Superior temporal gyrus (tissue), 1 donor: ENCODE measurements at regions not wholly inside any gene's neighbourhood (a gene's known extent, or its start where the extent isn't known, plus 50 kb on each side); places are given as distances from the start of the nearest gene placed in this dataset.
A peak's percentile ranks its signal among the peaks of the same experiment; 100 is the strongest.
"Not testable (repeated sequence)": the region's sequence is repeated elsewhere in the genome, so short reads cannot be mapped to it uniquely, and the experiment has no call there.

Source experiments
- DNase-seq: peaks from one replicate; pipeline ENCODE4 v3.0.0-alpha.2; 2016; ENCODE audit errors: extremely low spot score

DNA sequence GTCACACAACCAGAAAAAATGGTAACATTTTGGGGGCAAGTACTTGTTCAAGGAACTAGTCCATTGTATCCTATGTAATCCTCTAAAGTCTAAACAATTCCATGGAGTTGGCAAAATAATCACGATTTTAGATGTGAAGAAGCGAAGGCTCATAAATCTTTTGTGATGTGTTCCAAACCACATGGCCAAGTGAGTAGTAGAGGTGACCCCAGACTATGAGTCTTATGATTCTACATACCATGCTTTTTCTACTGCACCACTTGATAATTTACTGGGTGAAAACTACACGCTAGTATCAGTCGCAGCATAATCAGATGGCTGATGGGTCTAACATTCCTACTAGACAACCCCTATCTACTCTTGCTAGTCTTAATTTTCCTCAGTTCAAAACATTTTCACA is 371.4 kb downstream of the OSR1 start:
- DNase-seq = no peak

DNA sequence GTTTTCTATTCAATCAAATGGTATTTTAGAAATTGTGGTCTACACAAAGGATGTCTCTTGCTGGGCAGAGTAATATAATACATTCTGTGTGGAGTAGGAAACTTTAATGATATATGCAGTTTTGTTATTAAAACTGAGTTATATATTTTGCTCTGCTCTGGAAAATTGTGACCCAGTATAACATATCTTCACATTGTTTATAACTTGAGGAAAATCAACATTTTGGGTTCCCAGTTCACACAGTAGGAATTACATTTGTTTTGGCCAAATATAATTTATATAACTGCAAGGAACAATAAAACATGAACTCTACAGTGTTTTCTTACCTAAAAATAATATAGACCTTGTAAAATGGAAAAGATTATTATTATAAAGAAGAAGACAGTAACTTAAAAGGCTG is 372.4 kb downstream of the OSR1 start:
- no peak for DNase-seq

- DNase-seq = no peak
Observed at GRCh38 chr2:18980786-18981430, 377.5 kb downstream of the OSR1 start.

- no peak for DNase-seq
Observed at GRCh38 chr2:18980104-18980785, 378.2 kb downstream of the OSR1 start.

DNA sequence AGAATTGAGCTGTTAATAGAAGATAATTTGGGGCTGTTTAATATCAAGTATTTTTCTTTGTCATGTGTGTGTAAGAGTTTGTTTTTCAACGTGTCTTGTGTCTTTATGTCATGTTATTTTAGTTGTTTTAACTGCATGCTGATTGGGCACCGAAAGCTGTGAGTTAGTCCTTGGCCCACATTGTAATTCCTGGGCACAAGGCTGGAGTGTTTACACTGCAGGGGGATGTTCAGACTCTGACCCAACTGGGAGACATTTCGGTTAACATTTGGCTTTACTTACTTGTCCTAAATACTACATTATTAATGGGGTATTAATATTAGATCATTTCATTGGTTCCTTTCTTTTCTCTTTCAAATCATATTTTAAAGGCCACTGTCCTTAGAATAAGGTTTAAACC is 381.0 kb downstream of the OSR1 start:
- DNase-seq = no peak

DNA sequence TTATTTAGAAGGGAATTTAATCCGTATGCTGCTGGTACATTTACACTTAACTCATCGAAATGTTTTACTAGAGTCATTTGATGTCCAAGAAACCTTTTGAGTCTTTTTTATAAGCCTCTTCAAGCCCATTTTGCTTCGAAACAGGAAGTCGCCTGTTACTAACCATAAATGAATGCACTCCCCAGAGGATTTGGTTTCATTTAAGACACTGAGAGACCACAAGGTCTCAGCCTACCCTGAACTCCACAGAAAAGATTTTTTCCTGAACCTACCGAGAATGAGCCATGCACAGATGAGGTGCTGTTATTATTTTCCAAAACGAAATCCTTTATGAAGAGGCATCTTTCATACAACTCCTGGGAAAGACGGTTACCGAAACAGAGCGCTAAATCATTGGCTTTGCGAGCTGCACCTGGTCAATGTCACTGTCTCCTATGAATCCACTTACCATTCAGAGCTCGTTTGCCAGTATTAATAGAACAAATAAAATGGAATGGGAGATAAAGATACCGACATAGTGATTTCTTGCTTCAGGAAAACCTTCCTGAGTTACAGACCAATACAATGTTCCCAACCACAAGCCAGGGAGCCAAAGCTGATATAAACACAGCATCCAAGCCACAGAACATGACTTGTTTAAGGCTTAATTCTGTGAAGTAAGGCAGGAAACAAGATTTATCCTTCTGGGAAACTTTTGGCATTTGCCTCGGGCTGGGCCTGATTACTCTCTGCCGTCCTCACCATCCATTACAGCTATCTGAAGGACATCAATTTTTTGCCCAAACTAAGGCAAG is 382.1 kb downstream of the OSR1 start:
- DNase-seq = no peak

GRCh38 chr2:18975506-18976167 is 382.8 kb downstream of the OSR1 start:
- DNase-seq = no peak

DNA sequence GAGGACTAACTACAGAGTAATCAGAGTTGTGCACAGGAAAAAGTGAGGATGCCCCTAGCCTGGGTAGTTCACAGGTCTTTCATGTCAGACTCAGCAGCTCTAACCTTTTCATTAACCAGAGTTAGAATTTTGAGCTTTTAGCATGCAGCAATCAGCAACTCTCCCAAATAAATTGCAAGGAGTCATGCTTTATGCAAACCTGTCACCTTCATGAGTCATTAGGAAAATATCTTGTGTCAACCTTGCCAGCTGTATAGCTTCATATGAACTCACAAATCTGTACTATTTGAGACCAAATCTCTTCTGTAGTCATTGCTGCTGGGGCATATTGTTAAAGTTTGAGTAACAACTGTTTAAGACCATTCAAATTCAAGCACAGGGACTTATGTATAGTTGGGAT is 382.3 kb upstream of the NT5C1B start:
- DNase-seq = no peak

DNA sequence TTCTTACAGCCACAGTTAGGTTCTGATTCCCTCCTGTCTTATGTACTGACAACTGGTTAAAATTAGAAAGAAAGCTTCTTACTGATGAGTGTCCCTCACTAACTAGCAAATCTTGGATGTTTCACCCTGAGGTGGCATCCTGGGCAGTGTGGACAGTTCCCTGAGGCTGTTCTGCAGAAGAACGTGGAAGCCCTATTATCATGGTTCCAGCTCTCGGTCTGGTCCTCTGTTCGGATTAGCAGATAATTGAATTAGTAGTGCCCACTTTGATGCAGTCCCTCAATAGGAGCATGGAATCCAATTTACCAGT is 381.7 kb upstream of the NT5C1B start:
- no peak for DNase-seq

GRCh38 chr2:18966131-18966530 is 376.8 kb upstream of the NT5C1B start:
- DNase-seq = no peak

DNA sequence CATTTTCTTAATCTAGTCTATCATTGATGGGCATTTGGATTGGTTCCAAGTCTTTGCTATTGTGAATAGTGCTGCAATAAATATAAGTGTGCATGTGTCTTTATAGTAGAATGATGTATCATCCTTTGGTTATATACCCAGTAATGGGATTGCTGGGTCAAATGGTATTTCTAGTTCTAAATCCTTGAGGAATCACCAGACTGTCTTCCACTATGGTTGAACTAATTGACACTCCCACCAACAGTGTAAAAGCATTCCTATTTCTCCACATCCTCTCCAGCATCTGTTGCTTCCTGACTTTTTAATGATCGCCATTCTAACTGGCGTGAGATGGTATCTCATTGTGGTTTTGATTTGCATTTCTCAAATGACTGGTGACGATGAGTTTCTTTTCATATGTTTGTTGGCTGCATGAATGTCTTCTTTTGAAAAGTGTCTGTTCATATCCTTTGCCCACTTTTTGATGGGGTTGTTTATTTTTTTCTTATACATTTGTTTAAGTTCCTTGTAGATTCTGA is 374.4 kb upstream of the NT5C1B start:
- not testable (repeated sequence) for DNase-seq

- no peak for DNase-seq
Observed at GRCh38 chr2:18961991-18962421, 372.6 kb upstream of the NT5C1B start.

DNA sequence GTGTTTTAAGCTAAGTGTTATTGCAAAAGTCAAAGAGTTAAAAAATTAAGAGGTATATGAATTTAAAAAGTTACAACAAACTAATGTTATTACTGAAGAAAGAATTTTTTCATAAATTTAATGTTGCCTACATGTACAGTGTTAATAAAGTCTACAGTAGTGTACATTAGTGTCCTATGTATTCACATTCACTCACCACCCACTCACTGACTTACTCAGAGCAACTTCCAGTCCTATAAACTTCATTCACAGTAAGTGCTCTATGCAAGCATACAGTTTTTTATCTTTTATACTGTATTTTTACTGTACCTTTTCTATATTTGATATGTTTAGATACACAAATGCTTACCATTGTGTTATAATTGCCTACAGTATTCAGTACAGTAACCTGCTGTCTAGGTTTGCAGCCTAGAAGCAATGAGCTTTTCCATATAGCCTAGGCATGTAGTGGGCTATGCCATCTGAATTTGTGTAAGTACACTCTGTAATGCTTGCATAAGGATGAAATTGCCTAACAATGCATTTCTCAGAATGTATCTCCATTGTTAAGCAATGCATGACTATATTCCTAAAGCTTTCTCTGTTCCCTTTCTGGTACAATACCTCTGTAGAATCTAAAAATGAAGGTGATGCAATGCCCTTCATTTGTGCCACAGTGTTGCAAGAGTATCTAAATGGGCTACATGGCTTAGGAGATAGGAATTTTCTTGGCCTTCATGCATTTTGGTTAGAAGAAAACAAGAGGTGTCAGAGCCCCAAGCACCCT is 370.8 kb upstream of the NT5C1B start:
- no peak for DNase-seq

DNA sequence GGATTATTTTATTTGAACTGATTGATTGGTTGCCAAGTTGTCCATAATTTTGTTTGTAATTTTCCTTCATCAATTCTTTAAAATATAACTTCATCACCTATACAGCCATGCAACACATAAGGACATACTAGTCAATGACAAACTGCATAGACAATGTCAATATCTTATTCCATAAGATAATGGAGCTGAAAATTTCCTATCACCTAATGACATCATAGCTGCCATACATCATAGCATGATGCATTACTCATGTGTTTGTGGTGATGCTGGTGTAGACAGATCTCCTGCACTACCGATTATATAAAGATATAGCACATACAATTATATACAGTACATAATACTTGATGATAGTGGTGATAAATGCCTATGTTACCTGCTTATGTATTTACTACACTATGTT is 369.8 kb upstream of the NT5C1B start:
- DNase-seq = no peak

DNA sequence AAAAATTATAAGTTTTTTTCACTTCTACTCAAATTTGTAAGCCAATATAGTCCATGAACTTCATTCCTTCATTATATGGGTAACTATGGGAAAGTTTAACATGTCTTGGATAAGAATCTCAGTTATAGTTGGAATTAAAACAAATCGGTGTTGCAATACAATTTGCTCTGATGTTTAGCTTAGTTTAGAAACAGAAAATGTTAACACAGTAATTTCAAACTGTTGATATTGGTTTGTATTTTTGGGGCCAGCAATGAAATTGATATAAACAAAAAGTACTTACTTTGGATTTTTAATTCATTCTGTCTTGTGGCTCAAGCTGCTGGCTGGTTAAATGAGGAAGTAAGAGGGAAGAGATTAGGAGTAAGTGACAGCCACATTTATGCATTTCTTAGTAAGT is 368.5 kb upstream of the NT5C1B start:
- DNase-seq = no peak

GRCh38 chr2:18950361-18950851 is 361.0 kb upstream of the NT5C1B start:
- no peak for DNase-seq

GRCh38 chr2:18949871-18950270 is 360.5 kb upstream of the NT5C1B start:
- no peak for DNase-seq

GRCh38 chr2:18940184-18940583 is 350.8 kb upstream of the NT5C1B start:
- DNase-seq = no peak

DNA sequence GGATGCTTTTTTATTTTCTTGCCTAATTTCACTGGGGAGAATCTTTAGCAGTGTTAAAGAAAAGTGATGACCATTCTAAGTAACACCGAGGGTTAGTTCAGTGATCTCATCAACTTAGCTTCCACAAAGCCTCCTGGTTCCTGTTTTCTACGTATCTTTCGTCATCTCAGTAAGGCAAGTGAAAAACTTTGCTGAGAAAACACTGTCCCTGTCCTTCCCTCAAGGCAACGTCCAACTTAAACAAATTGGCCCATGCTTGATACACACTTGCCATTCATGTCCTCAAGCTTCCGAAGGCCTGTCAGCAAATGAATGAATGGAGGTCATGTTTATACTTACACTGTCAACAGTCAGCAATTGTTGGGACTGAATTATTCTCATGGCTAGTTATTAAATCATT is 350.4 kb upstream of the NT5C1B start:
- not testable (repeated sequence) for DNase-seq

GRCh38 chr2:18934886-18935285 is 345.5 kb upstream of the NT5C1B start:
- no peak for DNase-seq

- DNase-seq = peak; percentile 30
Observed at GRCh38 chr2:18932853-18933252, 343.5 kb upstream of the NT5C1B start.
